ENCODE measurements at regions not wholly inside any gene's neighbourhood (a gene's known extent, or its start where the extent isn't known, plus 50 kb on each side); places are given as distances from the start of the nearest gene placed in this dataset.

DNA sequence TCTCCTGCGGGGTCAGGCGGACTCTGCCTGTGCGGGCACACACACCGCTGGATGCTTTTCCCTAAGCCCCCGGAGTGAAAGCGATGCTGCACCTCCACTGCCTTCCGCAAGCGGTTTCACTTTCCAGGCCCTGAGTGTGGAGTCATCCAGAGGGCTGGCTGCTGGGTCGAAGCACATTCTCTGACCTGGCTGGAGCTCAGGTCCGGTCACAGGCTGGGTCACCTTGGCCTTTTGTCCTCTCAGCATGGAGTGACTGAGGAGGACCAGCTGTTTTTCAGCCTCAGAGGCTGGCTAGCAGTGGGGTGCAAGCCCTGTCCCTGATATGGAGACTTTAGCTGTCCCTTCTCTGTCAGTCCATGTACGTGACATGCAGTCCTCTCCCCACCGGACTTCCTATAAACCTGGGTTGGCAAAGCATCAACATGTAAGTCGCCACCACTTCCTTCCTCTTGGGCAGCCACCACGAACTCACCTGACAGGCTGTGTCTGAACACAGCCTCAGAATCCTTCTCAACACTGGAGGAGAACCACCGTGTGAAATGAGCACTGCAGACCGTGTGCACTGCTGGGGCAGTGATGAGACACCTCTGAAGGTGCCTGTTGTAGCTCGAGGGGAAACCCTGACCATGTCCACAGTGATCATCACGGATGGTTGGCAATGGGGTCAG lies 51.3 kb downstream of the GADD45G start:
- no peak for DNase-seq (ENCODE audit: low read depth in 3 of 3)

DNA sequence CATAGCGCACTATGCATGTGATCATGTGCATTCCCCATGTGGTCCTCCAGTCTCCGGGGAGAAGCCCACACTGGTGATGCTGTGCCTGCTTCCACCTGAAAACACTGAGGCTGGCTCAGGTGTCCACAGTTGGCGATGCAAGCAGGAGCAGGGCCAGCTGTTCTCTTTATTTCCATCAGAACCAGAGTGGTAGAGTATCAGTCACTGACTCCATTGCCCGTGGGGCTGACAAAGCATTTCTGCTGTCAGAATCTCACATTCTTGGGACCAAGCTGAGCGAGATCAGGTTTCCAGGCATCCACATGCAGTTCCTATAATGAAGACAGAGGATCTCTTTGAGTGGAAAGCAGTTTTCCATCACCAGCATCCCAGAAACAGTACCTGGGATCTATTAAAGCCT lies 52.5 kb downstream of the GADD45G start:
- DNase-seq (ENCODE audit: low read depth in 3 of 3) = no peak

- peak in 2 of 3 donors; percentile 12 for DNase-seq (ENCODE audit: low read depth in 3 of 3)
Measured at GRCh38 chr9:89657765-89658164, 53.0 kb downstream of the GADD45G start.

GRCh38 chr9:89658401-89658800 lies 53.6 kb downstream of the GADD45G start:
- no peak for DNase-seq (ENCODE audit: low read depth in 3 of 3)

GRCh38 chr9:89658931-89659330 lies 54.1 kb downstream of the GADD45G start:
- no peak for DNase-seq (ENCODE audit: low read depth in 3 of 3)

DNA sequence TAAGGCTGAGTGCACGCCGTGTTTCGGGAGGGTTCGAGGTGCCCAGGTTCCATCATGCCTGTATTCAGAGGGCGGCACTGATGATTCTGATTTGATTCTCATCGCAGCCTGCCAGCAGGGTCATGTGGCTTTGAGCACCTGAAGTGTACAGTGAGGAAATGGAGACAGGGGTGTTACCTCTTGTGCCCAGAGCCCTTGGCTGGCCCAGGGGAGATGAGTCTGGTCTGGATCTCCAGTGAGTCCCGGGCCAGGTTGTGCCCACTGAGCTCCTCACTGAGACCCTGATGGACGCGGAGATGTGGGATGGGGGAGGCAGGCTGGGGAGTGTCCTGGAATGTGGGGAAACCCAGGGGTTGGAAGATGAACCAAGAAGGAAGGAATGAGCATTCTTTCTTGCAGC lies 54.7 kb downstream of the GADD45G start:
- no peak for DNase-seq (ENCODE audit: low read depth in 3 of 3)

GRCh38 chr9:89659891-89660685 lies 55.3 kb downstream of the GADD45G start:
- no peak for DNase-seq (ENCODE audit: low read depth in 3 of 3)

DNA sequence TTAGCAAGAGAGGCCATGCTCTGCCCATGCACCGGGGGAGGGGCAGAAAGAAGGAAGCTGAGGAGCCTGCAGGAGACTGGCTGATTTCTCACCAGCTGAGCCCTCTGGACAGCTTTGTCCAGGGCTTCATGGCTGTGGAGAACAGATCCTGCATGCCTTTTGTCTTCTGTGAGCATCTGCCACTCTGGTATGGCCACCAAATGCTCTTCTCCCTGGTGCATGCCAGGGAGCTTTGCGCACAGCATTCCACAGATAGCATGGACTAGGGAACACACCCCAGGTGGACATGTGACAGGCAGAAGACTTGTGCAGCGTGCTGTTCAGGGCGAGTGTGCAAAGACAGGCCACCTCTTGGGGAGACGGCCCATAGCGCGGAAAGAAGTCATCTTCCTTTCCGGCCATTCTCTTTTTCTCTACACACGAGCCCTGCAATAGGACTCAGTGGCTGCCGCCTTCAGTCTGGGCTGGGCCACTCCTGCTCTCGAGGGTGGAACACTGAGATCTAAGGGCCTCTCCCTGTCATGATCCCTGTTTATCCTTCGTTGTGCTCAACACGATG lies 56.7 kb downstream of the GADD45G start:
- no peak for DNase-seq (ENCODE audit: low read depth in 3 of 3)

- no peak for DNase-seq (ENCODE audit: low read depth in 3 of 3)
Measured at GRCh38 chr9:89661956-89662717, 57.3 kb downstream of the GADD45G start.

DNA sequence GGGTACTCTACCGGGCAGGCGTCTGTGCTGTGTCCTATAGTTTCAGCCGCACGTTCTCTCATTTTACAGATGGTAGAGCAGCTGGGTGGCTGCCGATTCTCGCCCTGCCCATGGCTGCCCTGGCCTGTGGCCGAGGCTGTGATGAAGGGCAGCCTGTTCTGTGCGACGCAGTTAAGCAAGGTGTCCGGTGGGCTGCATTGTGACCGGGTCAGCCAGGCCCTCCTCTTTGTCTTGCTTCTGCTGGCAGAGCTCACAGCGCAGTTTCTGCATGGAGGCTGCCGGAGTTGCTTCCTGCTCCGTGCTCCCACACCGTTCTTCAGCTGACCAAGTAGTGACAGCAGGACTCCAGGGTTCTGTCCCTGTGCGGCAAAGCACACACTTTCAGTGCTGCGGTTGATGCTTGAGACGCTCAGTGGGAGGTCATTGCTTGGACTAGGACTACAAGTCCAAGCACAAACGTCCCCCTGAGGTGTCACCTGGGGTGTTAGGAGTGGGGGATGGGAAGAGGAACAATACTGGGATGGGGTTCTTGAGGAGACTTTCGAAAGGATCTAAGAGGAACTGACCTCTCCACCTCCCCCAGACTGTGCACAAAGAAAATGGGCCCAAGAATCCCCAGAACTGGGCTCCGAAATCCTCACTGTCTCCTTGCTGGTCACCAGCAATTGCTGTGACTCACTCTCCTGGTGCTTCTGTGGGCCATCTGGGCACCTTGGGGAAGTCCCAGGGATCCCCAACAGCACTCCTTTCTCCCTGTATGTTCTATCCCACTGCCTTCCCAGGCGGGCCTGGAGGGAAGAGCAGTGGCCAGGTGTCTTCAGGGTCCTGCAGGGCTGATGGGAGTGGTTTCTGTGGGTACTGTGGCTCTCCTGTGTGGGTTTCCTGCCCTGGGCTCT lies 58.2 kb downstream of the GADD45G start:
- no peak for DNase-seq (ENCODE audit: low read depth in 3 of 3)

DNA sequence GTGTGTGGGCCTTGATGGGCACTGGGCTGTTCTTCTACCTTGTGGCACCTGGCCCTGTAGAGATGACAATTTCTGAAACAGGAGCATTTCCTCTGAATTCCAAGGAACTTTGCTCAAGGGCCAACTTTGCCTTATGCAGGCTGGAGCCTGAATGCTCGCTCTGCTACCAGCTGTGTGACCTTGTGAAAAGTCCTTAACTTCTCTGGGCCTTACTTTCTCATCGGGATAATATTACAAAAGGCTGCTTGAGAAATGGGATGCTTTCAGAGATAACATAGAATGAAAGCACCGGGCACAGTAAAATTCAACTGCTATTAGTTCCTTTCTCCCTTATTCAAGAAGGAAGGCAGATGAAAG lies 58.8 kb downstream of the GADD45G start:
- DNase-seq (ENCODE audit: low read depth in 3 of 3) = no peak

DNA sequence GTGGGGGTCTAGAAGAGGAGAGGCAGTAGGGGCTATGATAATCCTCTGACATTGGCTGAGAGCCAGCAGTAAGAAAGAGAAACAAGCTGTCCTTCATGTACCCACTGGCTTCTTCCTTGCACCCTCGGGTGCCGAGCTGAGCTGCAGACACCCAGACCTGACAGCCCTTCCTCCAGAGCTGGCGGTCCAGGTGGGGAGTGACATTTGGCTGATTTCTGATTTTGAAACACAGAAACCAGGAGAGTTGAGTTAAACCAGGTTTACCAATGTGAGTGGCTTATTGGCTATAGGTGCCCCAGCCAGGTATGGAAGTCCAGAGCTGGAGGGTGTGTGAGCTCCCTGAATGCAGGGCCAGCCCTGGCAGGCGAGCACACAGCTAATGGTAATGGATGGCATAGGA lies 59.2 kb downstream of the GADD45G start:
- DNase-seq (ENCODE audit: low read depth in 3 of 3) = no peak

DNA sequence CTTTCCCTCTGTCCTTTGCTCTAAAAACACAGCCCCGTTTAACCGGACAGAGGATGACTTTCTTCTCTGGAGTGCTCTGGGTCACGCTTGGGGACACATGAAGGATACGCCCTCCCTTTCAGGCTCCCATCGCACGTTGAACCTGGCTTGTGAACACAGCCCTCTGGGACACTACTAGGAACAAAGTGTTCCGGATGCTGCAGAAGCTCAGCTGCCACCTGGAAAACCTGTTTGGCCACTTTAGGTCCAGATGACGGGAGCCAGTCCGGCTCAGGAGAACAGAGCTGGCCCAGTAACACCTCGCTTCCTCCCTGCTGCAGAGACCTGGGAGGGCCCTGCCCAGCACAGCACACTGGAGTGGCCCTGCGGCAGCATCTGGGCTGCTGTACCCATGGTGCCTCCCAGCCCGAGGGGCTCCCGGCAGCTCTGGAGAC lies 60.1 kb downstream of the GADD45G start:
- DNase-seq (ENCODE audit: low read depth in 3 of 3) = no peak

DNA sequence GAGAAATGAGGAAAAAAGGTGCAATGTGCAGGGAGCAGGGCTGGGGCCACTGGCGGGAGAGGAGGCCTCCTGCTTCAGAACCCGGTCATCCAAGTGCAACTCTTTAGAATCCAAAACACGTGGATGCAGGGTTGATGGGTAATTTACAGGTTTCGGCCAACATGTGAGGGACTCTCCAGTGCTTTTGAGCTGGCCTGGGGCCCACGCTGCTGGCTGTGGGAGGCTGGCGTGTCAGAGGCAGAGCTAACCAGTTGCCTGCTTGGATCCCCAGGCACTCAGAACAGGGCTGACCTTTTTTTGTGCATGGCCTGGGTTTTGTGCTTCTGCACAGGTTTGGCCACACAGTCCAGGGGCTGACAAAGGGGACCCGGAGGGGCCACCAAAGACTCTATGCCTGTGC lies 61.6 kb downstream of the GADD45G start:
- no peak for DNase-seq (ENCODE audit: low read depth in 3 of 3)

- DNase-seq (ENCODE audit: low read depth in 3 of 3) = no peak
Measured at GRCh38 chr9:89666950-89667349, 62.1 kb downstream of the GADD45G start.

GRCh38 chr9:89667726-89668125 lies 62.9 kb downstream of the GADD45G start:
- no peak for DNase-seq (ENCODE audit: low read depth in 3 of 3)

- no peak for DNase-seq (ENCODE audit: low read depth in 3 of 3)
Measured at GRCh38 chr9:89668216-89668865, 63.5 kb downstream of the GADD45G start.

DNA sequence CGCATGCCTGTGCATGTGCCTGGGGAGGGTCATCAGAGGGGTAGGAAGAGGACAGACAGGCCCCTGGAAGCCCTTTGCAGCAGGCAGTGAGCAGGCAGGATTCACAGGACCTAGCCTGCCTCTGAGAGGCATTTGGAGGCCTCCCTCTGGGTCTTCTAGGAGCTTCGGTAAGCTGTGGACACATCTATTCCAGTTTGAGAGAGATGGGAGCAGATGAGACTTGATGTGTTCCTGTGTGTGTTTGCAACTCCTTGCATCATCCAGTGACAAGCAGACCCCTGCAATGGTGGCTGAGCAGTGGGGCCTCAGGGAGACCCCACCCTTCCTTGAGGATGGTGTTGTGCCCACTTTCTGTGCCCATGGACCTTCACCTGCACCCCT lies 64.0 kb downstream of the GADD45G start:
- no peak for DNase-seq (ENCODE audit: low read depth in 3 of 3)

- DNase-seq (ENCODE audit: low read depth in 3 of 3) = no peak
Measured at GRCh38 chr9:89669361-89669842, 64.6 kb downstream of the GADD45G start.

GRCh38 chr9:89670114-89670513 lies 65.3 kb downstream of the GADD45G start:
- DNase-seq (ENCODE audit: low read depth in 3 of 3) = no peak
